ENCODE measurements at regions not wholly inside any gene's neighbourhood (a gene's known extent, or its start where the extent isn't known, plus 50 kb on each side); places are given as distances from the start of the nearest gene placed in this dataset.

- no peaks in the 10 kb centered on the region for H3K79me1 ChIP-seq (ENCODE audit: low read depth in 1 of 2, low read length in 2 of 2)
- H3K4me2 ChIP-seq (ENCODE audit: low read depth, low read length) = no peak overlapping the region
- ATAC-seq (ENCODE audit: low read depth) = no peak
- H3K23ac ChIP-seq (ENCODE audit: low read depth, low read length) = no peak overlapping the region
- no peak for DNase-seq
- no peak overlapping the region for H2BK120ac ChIP-seq (ENCODE audit: low read depth, low read length)
- peaks cover 1% of the 10 kb centered on the region; the same call in 1 of the 2 replicates for H3K27me3 ChIP-seq (ENCODE audit: control insufficient read depth, insufficient read depth, low read length)
- H3K18ac ChIP-seq (ENCODE audit: low read depth, low read length) = no peak overlapping the region
- in situ Hi-C loops (cut with MboI; ENCODE audit: low sequenced_read_pairs) = no loop called here
- H2AFZ ChIP-seq (replicated peaks; ENCODE audit: low read length, poor library complexity) = no peak overlapping the region
- no peaks in the 10 kb centered on the region for H3K9me3 ChIP-seq (ENCODE audit: control insufficient read depth, insufficient read depth, low read length)
- no peaks in the 10 kb centered on the region for H3K9me1 ChIP-seq (ENCODE audit: insufficient read depth, low read length)
- no peak overlapping the region for H2BK5ac ChIP-seq (ENCODE audit: low read depth, low read length, poor library complexity, severe bottlenecking)
- H3K56ac ChIP-seq (ENCODE audit: extremely low read depth, insufficient read depth, low read length) = no peak overlapping the region
- no TSS peak for BruUV-seq (replicated peaks)
- H3K14ac ChIP-seq (replicated peaks; ENCODE audit: low read depth, low read length) = no peak overlapping the region
- dilution Hi-C loops (cut with HindIII; ENCODE audit: low sequenced_read_pairs, unreplicated experiment) = no loop called here
- no peak overlapping the region for H2AK5ac ChIP-seq (ENCODE audit: low read depth, low read length)
- H4K91ac ChIP-seq (ENCODE audit: insufficient read depth, low read depth, low read length) = no peak overlapping the region
- POLR2A ChIA-PET (ENCODE audit: unreplicated experiment) = no interaction called here
- CTCF ChIA-PET = no interaction called here
- 40% methylated on average over 1 of the region's 7 CpGs; no CpG with 5 or more reads in 1 of the 2 experiments for WGBS, 2 experiments (ENCODE audit: extremely low coverage in 2 of 2, insufficient read length in 1 of 2)
- H3K36me3 ChIP-seq (ENCODE audit: control insufficient read depth, insufficient read depth, low read length) = no peaks in the 10 kb centered on the region
- H3K4me3 ChIP-seq (ENCODE audit: insufficient read depth, low read depth, low read length) = no peak overlapping the region
- H4K8ac ChIP-seq (ENCODE audit: low read depth in 2 of 2, low read length in 2 of 2) = no peak overlapping the region
- TF ChIP-seq FOS (IDR thresholded peaks at IDR 0.05; ENCODE audit: low read depth, low read length) = no peak
- no peak for TF ChIP-seq USF2 (IDR thresholded peaks at IDR 0.05; ENCODE audit: low read depth, low read length)
- TF ChIP-seq CHD1 (IDR thresholded peaks at IDR 0.05; ENCODE audit: low read depth, low read length) = no peak
- no peak for TF ChIP-seq RFX5 (IDR thresholded peaks at IDR 0.05; ENCODE audit: low read depth, low read length)
- no peak for TF ChIP-seq ELK1 (IDR thresholded peaks at IDR 0.05; ENCODE audit: borderline replicate concordance, low read depth, low read length)
- TF ChIP-seq CEBPB (IDR thresholded peaks at IDR 0.05; ENCODE audit: low read depth, low read length) = no peak
- no peak for TF ChIP-seq SMC3 (IDR thresholded peaks at IDR 0.05; ENCODE audit: low read depth, low read length)
- no peak for TF ChIP-seq NFE2L2 (IDR thresholded peaks at IDR 0.05; ENCODE audit: low read depth, low read length)
- TF ChIP-seq BHLHE40 (IDR thresholded peaks at IDR 0.05; ENCODE audit: low read depth, low read length) = no peak
- TF ChIP-seq MAFK (IDR thresholded peaks at IDR 0.05; ENCODE audit: low read depth, low read length) = no peak
- TF ChIP-seq MXI1 (IDR thresholded peaks at IDR 0.05; ENCODE audit: borderline replicate concordance, low read depth, low read length) = no peak
- TF ChIP-seq RAD21 (IDR thresholded peaks at IDR 0.05; ENCODE audit: low read length) = no peak
- no peak for TF ChIP-seq RCOR1 (IDR thresholded peaks at IDR 0.05; ENCODE audit: insufficient replicate concordance, low read length)
- TF ChIP-seq CTCF (conservative IDR thresholded peaks at IDR 0.05; ENCODE audit: low read depth, low read length) = no peak
- TF ChIP-seq POLR2A (IDR thresholded peaks at IDR 0.05; ENCODE audit: low read depth, low read length) = no peak
- no peak for TF ChIP-seq MAZ (IDR thresholded peaks at IDR 0.05; ENCODE audit: borderline replicate concordance, low read depth, low read length)
- H4K20me1 ChIP-seq (ENCODE audit: insufficient read depth, low read length) = no peaks in the 10 kb centered on the region
- H4K5ac ChIP-seq (ENCODE audit: low read depth, low read length) = no peak overlapping the region
- H3K9ac ChIP-seq (ENCODE audit: low read depth, low read length) = no peak overlapping the region
- no peaks in the 10 kb centered on the region for H3K4me1 ChIP-seq (ENCODE audit: control insufficient read depth, insufficient read depth, low read length)
- H3K27ac ChIP-seq (ENCODE audit: insufficient read depth, low read length) = no peak overlapping the region
- no peak overlapping the region for H3K4ac ChIP-seq (ENCODE audit: low read depth, low read length)
- no peak overlapping the region for H2BK20ac ChIP-seq (ENCODE audit: low read depth, low read length)
- intact Hi-C loops (cut with micrococcal nuclease) = no loop called here
- H2BK15ac ChIP-seq (ENCODE audit: low read depth, low read length) = no peak overlapping the region
- no peak overlapping the region for H2AK9ac ChIP-seq (replicated peaks; ENCODE audit: low read depth, low read length, poor library complexity)
These were observed 59.4 kb upstream of the UCN3 start for GRCh38 chr10:5305374-5305773.
